ENCODE measurements at regions not wholly inside any gene's neighbourhood (a gene's known extent, or its start where the extent isn't known, plus 50 kb on each side); places are given as distances from the start of the nearest gene placed in this dataset.
A peak's percentile ranks its signal among the peaks of the same experiment; 100 is the strongest.

- DNase-seq = no peak
Measured at GRCh38 chr16:52235186-52235585, 311.8 kb downstream of the TOX3 start.

- no peak for DNase-seq
Measured at GRCh38 chr16:52234626-52235025, 312.3 kb downstream of the TOX3 start.

- no peak for DNase-seq
Measured at GRCh38 chr16:52229471-52229870, 317.5 kb downstream of the TOX3 start.

GRCh38 chr16:52227851-52228250, 319.1 kb downstream of the TOX3 start:
- no peak for DNase-seq

- DNase-seq = no peak
Measured at GRCh38 chr16:52212841-52213240, 334.1 kb downstream of the TOX3 start.

GRCh38 chr16:52209227-52209626, 337.7 kb downstream of the TOX3 start:
- DNase-seq = no peak

GRCh38 chr16:52203096-52203495, 343.8 kb downstream of the TOX3 start:
- no peak for DNase-seq

- DNase-seq = no peak
Measured at GRCh38 chr16:52193441-52193840, 353.5 kb downstream of the TOX3 start.

- DNase-seq = peak in 47 of 56 donors; percentile 1 to 79 (median 31)
Measured at GRCh38 chr16:52191531-52192134, 355.3 kb downstream of the TOX3 start.

GRCh38 chr16:52184336-52184735, 362.6 kb downstream of the TOX3 start:
- no peak for DNase-seq

- DNase-seq = no peak
Measured at GRCh38 chr16:52182840-52183239, 364.1 kb downstream of the TOX3 start.

GRCh38 chr16:52174168-52174567, 372.8 kb downstream of the TOX3 start:
- DNase-seq = no peak

- no peak for DNase-seq
Measured at GRCh38 chr16:52171481-52171880, 375.5 kb downstream of the TOX3 start.

- no peak for DNase-seq
Measured at GRCh38 chr16:52167328-52167727, 379.6 kb downstream of the TOX3 start.

GRCh38 chr16:52165961-52166360, 381.0 kb downstream of the TOX3 start:
- DNase-seq = no peak

- no peak for DNase-seq
Measured at GRCh38 chr16:52149003-52149402, 397.9 kb downstream of the TOX3 start.

GRCh38 chr16:52141871-52142270, 405.1 kb downstream of the TOX3 start:
- DNase-seq = no peak

- peak in 7 of 56 donors; percentile 1 to 14 (median 3) for DNase-seq
Measured at GRCh38 chr16:52128361-52128760, 418.6 kb downstream of the TOX3 start.

- no peak for DNase-seq
Measured at GRCh38 chr16:52123842-52124241, 423.1 kb downstream of the TOX3 start.

GRCh38 chr16:52123061-52123839, 423.7 kb downstream of the TOX3 start:
- DNase-seq = no peak

GRCh38 chr16:52117171-52117570, 429.8 kb downstream of the TOX3 start:
- DNase-seq = no peak

GRCh38 chr16:52114379-52114778, 432.6 kb downstream of the TOX3 start:
- no peak for DNase-seq

- DNase-seq = no peak
Measured at GRCh38 chr16:52113533-52114183, 433.3 kb downstream of the TOX3 start.

All from nucleus accumbens (tissue), 56 donors.